ENCODE measurements at regions not wholly inside any gene's neighbourhood (a gene's known extent, or its start where the extent isn't known, plus 50 kb on each side); places are given as distances from the start of the nearest gene placed in this dataset.
A peak's percentile ranks its signal among the peaks of the same experiment; 100 is the strongest.
"Not testable (repeated sequence)": the region's sequence is repeated elsewhere in the genome, so short reads cannot be mapped to it uniquely, and the experiment has no call there.

DNA sequence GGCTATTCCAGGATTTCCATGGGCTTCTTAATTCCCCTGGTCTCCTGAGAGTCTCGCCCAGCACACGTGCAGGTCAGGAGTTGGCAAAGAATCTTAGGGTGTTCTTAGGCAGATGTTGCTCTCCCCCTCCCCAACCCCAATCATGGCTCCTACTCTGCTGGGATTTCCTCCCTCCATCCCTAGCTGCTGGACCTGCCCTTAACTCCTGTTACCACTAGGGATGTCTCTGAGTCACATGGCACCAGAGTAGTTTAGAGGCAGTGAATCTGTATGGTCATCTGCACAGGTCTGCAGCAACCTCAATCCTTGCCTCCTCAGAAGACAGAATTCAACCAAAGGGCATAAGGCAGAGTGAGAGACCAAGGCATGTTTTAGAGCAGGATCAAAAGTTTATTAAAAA lies 51.8 kb upstream of the CHST3 start:
- no peak for TF ChIP-seq SUZ12 (IDR thresholded peaks at IDR 0.05)
- TF ChIP-seq TARDBP (IDR thresholded peaks at IDR 0.05) = no peak
- no peak for TF ChIP-seq FOXM1 (IDR thresholded peaks at IDR 0.05; ENCODE audit: borderline replicate concordance)
- TF ChIP-seq FOXA1 (IDR thresholded peaks at IDR 0.05) = no peak
- no peak for TF ChIP-seq L3MBTL2 (conservative IDR thresholded peaks at IDR 0.05)
- TF ChIP-seq, protein P1, sequence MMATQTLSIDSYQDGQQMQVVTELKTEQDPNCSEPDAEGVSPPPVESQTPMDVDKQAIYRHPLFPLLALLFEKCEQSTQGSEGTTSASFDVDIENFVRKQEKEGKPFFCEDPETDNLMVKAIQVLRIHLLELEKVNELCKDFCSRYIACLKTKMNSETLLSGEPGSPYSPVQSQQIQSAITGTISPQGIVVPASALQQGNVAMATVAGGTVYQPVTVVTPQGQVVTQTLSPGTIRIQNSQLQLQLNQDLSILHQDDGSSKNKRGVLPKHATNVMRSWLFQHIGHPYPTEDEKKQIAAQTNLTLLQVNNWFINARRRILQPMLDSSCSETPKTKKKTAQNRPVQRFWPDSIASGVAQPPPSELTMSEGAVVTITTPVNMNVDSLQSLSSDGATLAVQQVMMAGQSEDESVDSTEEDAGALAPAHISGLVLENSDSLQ (IDR thresholded peaks at IDR 0.05) = no peak
- TF ChIP-seq ELF4 (IDR thresholded peaks at IDR 0.05) = no peak
- no peak for TF ChIP-seq FOXK2 (IDR thresholded peaks at IDR 0.05)
- no peak for TF ChIP-seq ZNF384 (IDR thresholded peaks at IDR 0.05)
- no peak for TF ChIP-seq HDGF (IDR thresholded peaks at IDR 0.05; ENCODE audit: borderline replicate concordance)
- no peak for TF ChIP-seq ARNT (IDR thresholded peaks at IDR 0.05)
- TF ChIP-seq LEF1 (IDR thresholded peaks at IDR 0.05; ENCODE audit: borderline replicate concordance) = no peak
- no peak for TF ChIP-seq NFRKB (IDR thresholded peaks at IDR 0.05)
- no peak for TF ChIP-seq SP1 (IDR thresholded peaks at IDR 0.05)
- no peak for TF ChIP-seq BHLHE40 (IDR thresholded peaks at IDR 0.05; ENCODE audit: borderline replicate concordance)
- no peak for TF ChIP-seq CTBP1 (IDR thresholded peaks at IDR 0.05; ENCODE audit: borderline replicate concordance)
- no peak for DNase-seq (ENCODE audit: extremely low spot score)
- ChIA-PET POLR2A (no interaction called here), CTCF (no interaction called here)

DNA sequence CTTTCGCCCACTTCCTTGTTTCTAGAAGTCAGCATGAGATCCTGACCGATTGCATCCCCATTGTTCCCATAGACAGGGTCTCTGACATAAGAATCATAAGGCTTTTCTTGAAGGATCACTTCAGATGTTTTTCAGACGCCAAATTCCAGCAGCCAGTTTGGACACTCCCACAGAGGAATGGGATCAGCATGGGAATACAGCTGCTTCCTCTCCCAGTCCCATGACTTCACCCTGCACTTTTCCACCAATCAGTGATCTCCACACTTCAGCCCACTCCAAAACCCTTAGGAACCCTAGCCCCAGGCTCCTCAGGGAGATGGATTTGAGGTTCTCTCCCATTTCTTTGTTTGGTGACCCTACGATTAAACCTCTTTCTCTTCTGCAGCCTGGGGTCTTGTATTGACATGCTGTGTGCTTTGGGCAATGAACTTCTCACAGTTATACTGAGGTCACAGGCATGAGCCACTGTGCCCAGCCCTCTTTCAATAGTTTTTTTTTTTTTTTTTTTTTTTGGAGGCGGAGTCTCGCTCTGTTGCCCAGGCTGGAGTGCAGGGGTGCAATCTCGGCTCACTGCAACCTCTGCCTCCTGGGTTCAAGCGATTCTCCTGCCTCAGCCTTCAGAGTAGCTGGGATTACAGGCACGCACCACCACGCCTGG lies 52.8 kb upstream of the CHST3 start:
- POLR2A ChIA-PET = no interaction called here
- TF ChIP-seq NFRKB (IDR thresholded peaks at IDR 0.05) (no peak), ZNF384 (IDR thresholded peaks at IDR 0.05) (peak; percentile 81)
- CTCF ChIA-PET = no interaction called here
- DNase-seq (ENCODE audit: extremely low spot score) = no peak

DNA sequence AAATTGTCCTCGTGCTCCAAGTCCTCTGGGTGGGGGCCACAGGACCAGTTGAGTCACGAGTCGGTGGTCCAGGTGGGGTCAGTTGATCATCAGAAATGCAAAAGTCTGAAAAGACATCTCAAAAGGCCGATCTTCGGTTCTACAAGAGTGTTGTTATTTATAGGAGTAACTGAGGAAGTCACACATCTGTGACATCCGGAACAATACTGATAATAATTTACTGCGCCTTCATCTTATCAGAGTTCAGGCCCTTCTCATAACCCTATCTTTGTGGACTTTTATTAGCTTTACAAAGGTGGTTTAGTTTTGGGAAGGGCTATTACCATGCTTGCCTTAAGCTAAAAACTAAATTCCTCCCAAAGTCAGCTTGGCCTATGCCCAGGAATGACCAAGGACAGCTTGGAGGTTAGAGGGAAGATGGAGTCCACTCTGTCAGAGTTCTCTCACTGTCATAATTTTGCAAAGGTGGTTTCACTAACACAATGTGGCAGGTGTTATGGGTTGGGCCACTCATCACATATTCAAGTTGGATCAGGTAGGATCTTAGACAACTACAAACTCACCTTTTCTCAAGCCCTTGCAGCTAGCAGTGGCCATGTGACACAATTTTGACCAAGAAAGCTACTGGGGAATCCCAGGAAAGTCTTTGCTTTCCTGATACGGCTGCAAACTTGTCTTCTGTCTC lies 54.7 kb upstream of the CHST3 start:
- no peak for DNase-seq (ENCODE audit: extremely low spot score)
- TF ChIP-seq ELF4 (IDR thresholded peaks at IDR 0.05) (no peak), LEF1 (IDR thresholded peaks at IDR 0.05; ENCODE audit: borderline replicate concordance) (no peak), ARNT (IDR thresholded peaks at IDR 0.05) (no peak), HDGF (IDR thresholded peaks at IDR 0.05; ENCODE audit: borderline replicate concordance) (no peak), ZNF384 (IDR thresholded peaks at IDR 0.05) (no peak), BHLHE40 (IDR thresholded peaks at IDR 0.05; ENCODE audit: borderline replicate concordance) (no peak), FOXA1 (IDR thresholded peaks at IDR 0.05) (no peak), FOXM1 (IDR thresholded peaks at IDR 0.05; ENCODE audit: borderline replicate concordance) (no peak), L3MBTL2 (conservative IDR thresholded peaks at IDR 0.05) (no peak), CTBP1 (IDR thresholded peaks at IDR 0.05; ENCODE audit: borderline replicate concordance) (no peak), NFRKB (IDR thresholded peaks at IDR 0.05) (no peak), SUZ12 (IDR thresholded peaks at IDR 0.05) (no peak), SP1 (IDR thresholded peaks at IDR 0.05) (no peak), TARDBP (IDR thresholded peaks at IDR 0.05) (no peak), FOXK2 (IDR thresholded peaks at IDR 0.05) (no peak)
- TF ChIP-seq, protein P1 (IDR thresholded peaks at IDR 0.05) = no peak
- ChIA-PET CTCF (interaction anchor here (0.6 kb wide), 1 partner anchor 186 kb away, joined by 5 read pairs; no protein-coding TSS in a partner anchor), POLR2A (no interaction called here)

DNA sequence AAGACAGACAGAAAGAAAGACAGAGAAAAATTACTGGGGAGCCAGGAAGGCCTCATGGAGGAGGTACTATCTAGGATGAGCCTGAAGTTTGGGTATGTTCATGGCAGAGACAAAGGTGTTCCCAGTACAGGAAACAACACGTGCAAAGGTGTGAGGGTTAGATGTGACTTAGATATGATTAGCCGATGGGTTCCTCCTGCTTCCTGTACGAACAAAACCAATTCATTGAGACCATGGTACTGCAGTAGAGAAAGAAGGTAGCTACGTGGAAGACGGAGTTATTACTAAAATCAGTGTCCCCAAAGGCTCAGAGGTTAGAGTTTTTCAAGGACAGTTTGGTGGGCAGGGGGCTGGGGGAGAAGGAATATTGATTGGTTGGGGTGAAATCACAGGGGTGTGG lies 55.2 kb upstream of the CHST3 start:
- POLR2A ChIA-PET = no interaction called here
- DNase-seq (ENCODE audit: extremely low spot score) = no peak

DNA sequence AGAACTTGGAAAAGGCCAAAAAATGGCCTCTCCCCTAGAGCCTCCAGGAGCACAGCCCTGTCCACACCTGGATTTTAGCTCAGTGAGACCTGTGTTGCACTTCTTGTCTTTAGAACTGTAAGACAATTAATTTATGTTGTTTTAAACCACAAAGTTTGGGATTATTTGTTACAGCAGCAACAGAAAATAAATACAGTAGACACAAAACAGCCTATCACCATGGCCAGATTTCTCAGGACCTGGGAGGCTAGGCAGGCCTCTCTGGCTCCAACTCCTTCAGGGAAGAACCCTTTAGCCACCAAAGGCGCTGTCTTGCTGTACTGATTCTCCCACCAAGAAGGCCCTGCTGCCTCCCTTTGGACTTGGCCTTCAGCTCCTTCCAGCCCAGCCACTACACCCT lies 54.1 kb upstream of the PSAP start:
- POLR2A ChIA-PET = no interaction called here
- CTCF ChIA-PET = interaction anchor here (0.6 to 2.2 kb wide), 3 partner anchors 9 to 113 kb away, joined by 3 to 8 read pairs (median 3); no protein-coding TSS in a partner anchor
- TF ChIP-seq SP1 (IDR thresholded peaks at IDR 0.05) (no peak), SUZ12 (IDR thresholded peaks at IDR 0.05) (no peak)
- DNase-seq (ENCODE audit: extremely low spot score) = no peak

More for the DNA sequence above, 55.2 kb upstream of the CHST3 start:
- no peak for TF ChIP-seq FOXK2 (IDR thresholded peaks at IDR 0.05)
- no peak for TF ChIP-seq SP1 (IDR thresholded peaks at IDR 0.05)
- TF ChIP-seq, protein P1 (IDR thresholded peaks at IDR 0.05) = no peak
- no peak for TF ChIP-seq LEF1 (IDR thresholded peaks at IDR 0.05; ENCODE audit: borderline replicate concordance)
- no peak for TF ChIP-seq FOXA1 (IDR thresholded peaks at IDR 0.05)
- TF ChIP-seq NFRKB (IDR thresholded peaks at IDR 0.05) = no peak
- TF ChIP-seq ZNF384 (IDR thresholded peaks at IDR 0.05) = no peak
- TF ChIP-seq FOXM1 (IDR thresholded peaks at IDR 0.05; ENCODE audit: borderline replicate concordance) = no peak
- no peak for TF ChIP-seq BHLHE40 (IDR thresholded peaks at IDR 0.05; ENCODE audit: borderline replicate concordance)
- no peak for TF ChIP-seq L3MBTL2 (conservative IDR thresholded peaks at IDR 0.05)
- TF ChIP-seq HDGF (IDR thresholded peaks at IDR 0.05; ENCODE audit: borderline replicate concordance) = no peak
- TF ChIP-seq CTBP1 (IDR thresholded peaks at IDR 0.05; ENCODE audit: borderline replicate concordance) = no peak
- TF ChIP-seq ELF4 (IDR thresholded peaks at IDR 0.05) = no peak
- TF ChIP-seq ARNT (IDR thresholded peaks at IDR 0.05) = no peak
- CTCF ChIA-PET = interaction anchor here (0.6 kb wide), 1 partner anchor 187 kb away, joined by 5 read pairs; no protein-coding TSS in a partner anchor

DNA sequence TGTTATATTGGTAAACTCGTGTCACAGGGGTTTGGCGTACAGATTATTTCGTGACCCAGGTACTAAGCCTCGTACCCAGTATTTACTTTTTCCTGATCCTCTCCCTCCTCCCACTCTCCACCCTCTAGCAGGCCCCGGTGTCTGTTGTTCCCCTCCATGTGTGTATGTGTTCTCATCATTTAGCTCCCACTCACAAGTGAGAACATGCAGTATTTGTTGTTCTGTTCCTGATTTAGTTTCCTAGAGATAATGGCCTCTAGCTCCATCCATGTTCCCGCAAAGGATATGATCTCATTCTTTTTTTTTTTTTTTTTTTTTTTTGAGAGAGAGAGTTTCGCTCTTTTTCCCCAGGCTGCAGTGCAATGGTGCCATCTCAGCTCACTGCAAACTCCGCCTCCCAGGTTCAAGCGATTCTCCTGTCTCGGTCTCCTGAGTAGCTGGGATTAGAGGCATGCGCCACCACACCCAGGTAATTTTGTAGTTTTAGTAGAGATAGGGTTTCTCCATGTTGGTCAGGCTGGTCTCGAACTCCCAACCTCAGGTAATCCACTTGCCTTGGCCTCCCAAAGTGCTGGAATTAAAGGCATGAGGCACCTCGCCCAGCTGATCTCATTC lies 52.7 kb upstream of the PSAP start:
- POLR2A ChIA-PET = not testable (repeated sequence)

More for the DNA sequence above, 52.7 kb upstream of the PSAP start:
- not testable (repeated sequence) for DNase-seq (ENCODE audit: extremely low spot score)
- CTCF ChIA-PET = interaction anchor here (0.6 to 2.2 kb wide), 5 partner anchors 8 to 423 kb away, joined by 3 to 9 read pairs (median 6); no protein-coding TSS in a partner anchor
